HCT116 (cell line): ENCODE measurements at regions not wholly inside any gene's neighbourhood (a gene's known extent, or its start where the extent isn't known, plus 50 kb on each side); places are given as distances from the start of the nearest gene placed in this dataset.

Source experiments
- EZH2 ChIP-seq: fragments of 200-600 bp; sonication (generic); IDR thresholded peaks from 2 replicates; pipeline ENCODE4 v1.6.1; 2017; ENCODE audit warnings: antibody characterized with exemption, mixed run types
- EZH2phosphoT487 ChIP-seq: fragments of 200-600 bp; IDR thresholded peaks from 2 replicates; pipeline ENCODE4 v1.6.1; 2018; ENCODE audit warnings: antibody characterized with exemption, borderline replicate concordance
- POLR2A ChIP-seq: IDR thresholded peaks from 2 replicates; pipeline ENCODE4 v1.7.0; 2011; ENCODE audit warnings: borderline replicate concordance; ENCODE audit not compliant: insufficient read depth, insufficient read length; ENCODE audit errors: extremely low read depth
- RAD21 ChIP-seq: IDR thresholded peaks from 2 replicates; pipeline ENCODE4 v1.6.1; 2012; ENCODE audit warnings: low read depth, mild to moderate bottlenecking
- SP1 ChIP-seq: IDR thresholded peaks from 2 replicates; pipeline ENCODE4 v1.6.1; 2012; ENCODE audit warnings: low read depth
- ZFX ChIP-seq: fragments of 450-650 bp; IDR thresholded peaks from 2 replicates; pipeline ENCODE4 v1.6.1; 2017
- TF ChIP-seq, protein P1 (sequence below), 3 experiments: fragments of 200-600 bp in 1 of 3; sonication (generic) in 1 of 3; IDR thresholded peaks in 2 of 3; conservative IDR thresholded peaks in 1 of 3; 2 replicates each; pipeline ENCODE4 v1.5.1; 2012 to 2017; ENCODE audit warnings: low read depth in 2 of 3, low read length in 2 of 3, antibody characterized with exemption in 1 of 3, borderline replicate concordance in 1 of 3, control low read depth in 1 of 3, mild to moderate bottlenecking in 1 of 3, mixed read lengths in 1 of 3, mixed run types in 1 of 3, moderate library complexity in 1 of 3; ENCODE audit not compliant: insufficient read depth in 1 of 3
- TF ChIP-seq, protein P2 (sequence below): IDR thresholded peaks from 2 replicates; pipeline ENCODE4 v1.6.1; 2012; ENCODE audit warnings: low read depth
- TF ChIP-seq, protein P3 (sequence below): IDR thresholded peaks from 2 replicates; pipeline ENCODE4 v1.6.1; 2012

DNA sequence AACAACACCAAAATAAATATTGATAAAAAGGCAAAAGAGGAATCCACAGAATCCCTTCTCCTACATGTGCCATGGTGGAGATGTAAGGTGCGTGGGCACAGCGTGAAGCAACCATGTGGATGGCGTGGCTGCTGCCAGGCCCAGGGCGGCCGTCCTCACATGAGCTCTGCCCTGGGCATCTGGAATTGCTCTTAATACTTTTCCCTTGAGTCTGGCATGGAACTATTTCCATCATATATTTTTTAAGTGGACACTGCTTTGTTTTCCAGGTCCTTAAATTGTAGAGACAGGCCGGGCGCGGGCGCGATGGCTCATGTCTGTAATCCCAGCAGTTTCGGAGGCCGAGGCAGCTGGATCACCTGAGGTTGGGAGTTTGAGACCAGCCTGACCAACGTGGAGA lies 349.3 kb downstream of the IRX1 start:
- TF ChIP-seq, protein P1, sequence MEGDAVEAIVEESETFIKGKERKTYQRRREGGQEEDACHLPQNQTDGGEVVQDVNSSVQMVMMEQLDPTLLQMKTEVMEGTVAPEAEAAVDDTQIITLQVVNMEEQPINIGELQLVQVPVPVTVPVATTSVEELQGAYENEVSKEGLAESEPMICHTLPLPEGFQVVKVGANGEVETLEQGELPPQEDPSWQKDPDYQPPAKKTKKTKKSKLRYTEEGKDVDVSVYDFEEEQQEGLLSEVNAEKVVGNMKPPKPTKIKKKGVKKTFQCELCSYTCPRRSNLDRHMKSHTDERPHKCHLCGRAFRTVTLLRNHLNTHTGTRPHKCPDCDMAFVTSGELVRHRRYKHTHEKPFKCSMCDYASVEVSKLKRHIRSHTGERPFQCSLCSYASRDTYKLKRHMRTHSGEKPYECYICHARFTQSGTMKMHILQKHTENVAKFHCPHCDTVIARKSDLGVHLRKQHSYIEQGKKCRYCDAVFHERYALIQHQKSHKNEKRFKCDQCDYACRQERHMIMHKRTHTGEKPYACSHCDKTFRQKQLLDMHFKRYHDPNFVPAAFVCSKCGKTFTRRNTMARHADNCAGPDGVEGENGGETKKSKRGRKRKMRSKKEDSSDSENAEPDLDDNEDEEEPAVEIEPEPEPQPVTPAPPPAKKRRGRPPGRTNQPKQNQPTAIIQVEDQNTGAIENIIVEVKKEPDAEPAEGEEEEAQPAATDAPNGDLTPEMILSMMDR (IDR thresholded peaks at IDR 0.05 in 2 of 3, conservative IDR thresholded peaks at IDR 0.05 in 1 of 3; ENCODE audit: borderline replicate concordance in 1 of 3, insufficient read depth in 1 of 3, low read depth in 2 of 3, low read length in 2 of 3) = no peak
- TF ChIP-seq, protein P2, sequence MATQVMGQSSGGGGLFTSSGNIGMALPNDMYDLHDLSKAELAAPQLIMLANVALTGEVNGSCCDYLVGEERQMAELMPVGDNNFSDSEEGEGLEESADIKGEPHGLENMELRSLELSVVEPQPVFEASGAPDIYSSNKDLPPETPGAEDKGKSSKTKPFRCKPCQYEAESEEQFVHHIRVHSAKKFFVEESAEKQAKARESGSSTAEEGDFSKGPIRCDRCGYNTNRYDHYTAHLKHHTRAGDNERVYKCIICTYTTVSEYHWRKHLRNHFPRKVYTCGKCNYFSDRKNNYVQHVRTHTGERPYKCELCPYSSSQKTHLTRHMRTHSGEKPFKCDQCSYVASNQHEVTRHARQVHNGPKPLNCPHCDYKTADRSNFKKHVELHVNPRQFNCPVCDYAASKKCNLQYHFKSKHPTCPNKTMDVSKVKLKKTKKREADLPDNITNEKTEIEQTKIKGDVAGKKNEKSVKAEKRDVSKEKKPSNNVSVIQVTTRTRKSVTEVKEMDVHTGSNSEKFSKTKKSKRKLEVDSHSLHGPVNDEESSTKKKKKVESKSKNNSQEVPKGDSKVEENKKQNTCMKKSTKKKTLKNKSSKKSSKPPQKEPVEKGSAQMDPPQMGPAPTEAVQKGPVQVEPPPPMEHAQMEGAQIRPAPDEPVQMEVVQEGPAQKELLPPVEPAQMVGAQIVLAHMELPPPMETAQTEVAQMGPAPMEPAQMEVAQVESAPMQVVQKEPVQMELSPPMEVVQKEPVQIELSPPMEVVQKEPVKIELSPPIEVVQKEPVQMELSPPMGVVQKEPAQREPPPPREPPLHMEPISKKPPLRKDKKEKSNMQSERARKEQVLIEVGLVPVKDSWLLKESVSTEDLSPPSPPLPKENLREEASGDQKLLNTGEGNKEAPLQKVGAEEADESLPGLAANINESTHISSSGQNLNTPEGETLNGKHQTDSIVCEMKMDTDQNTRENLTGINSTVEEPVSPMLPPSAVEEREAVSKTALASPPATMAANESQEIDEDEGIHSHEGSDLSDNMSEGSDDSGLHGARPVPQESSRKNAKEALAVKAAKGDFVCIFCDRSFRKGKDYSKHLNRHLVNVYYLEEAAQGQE = no peak
- TF ChIP-seq, protein P3, sequence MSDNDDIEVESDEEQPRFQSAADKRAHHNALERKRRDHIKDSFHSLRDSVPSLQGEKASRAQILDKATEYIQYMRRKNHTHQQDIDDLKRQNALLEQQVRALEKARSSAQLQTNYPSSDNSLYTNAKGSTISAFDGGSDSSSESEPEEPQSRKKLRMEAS = no peak
- no peak for TF ChIP-seq EZH2phosphoT487
- no peak for TF ChIP-seq SP1
- no peak for TF ChIP-seq ZFX
- TF ChIP-seq EZH2 = no peak
- no peak for TF ChIP-seq RAD21
- TF ChIP-seq POLR2A = no peak
